GM21723 (cell line): ENCODE measurements at regions not wholly inside any gene's neighbourhood (a gene's known extent, or its start where the extent isn't known, plus 50 kb on each side); places are given as distances from the start of the nearest gene placed in this dataset.
A peak's percentile ranks its signal among the peaks of the same experiment; 100 is the strongest.
"Not testable (repeated sequence)": the region's sequence is repeated elsewhere in the genome, so short reads cannot be mapped to it uniquely, and the experiment has no call there.

ENCODE experiments used
- ATAC-seq: cut with Tn5 transposase; IDR thresholded peaks from one replicate; pipeline ENCODE4 v1.9.1; 2021; ENCODE audit warnings: mild to moderate bottlenecking, moderate library complexity; ENCODE audit not compliant: unreplicated experiment

- peak; percentile 95 for ATAC-seq
Measured at GRCh38 chrX:16067886-16068515, 55.4 kb upstream of the GRPR start.

GRCh38 chrX:16063921-16064320, 59.4 kb upstream of the GRPR start:
- no peak for ATAC-seq

- ATAC-seq: no peak
Measured at GRCh38 chrX:16063141-16063540, 60.2 kb upstream of the GRPR start.

- ATAC-seq: no peak
Measured at GRCh38 chrX:16061296-16061695, 62.1 kb upstream of the GRPR start.

GRCh38 chrX:16060252-16060651, 63.1 kb upstream of the GRPR start:
- no peak for ATAC-seq

GRCh38 chrX:16049126-16049525, 74.2 kb upstream of the GRPR start:
- ATAC-seq: not testable (repeated sequence)

GRCh38 chrX:16042980-16043379, 80.4 kb upstream of the GRPR start:
- ATAC-seq: no peak

- ATAC-seq: peak; percentile 37
Measured at GRCh38 chrX:16039834-16040233, 83.5 kb upstream of the GRPR start.

- ATAC-seq: peak; percentile 55
Measured at GRCh38 chrX:16039363-16039762, 84.0 kb upstream of the GRPR start.

- no peak for ATAC-seq
Measured at GRCh38 chrX:16033331-16033730, 90.0 kb upstream of the GRPR start.

GRCh38 chrX:16028576-16028975, 94.8 kb upstream of the GRPR start:
- no peak for ATAC-seq

GRCh38 chrX:16023790-16024734, 99.3 kb upstream of the GRPR start:
- peak; percentile 98 for ATAC-seq

GRCh38 chrX:16022580-16023200, 100.7 kb upstream of the GRPR start:
- no peak for ATAC-seq

- ATAC-seq: no peak
Measured at GRCh38 chrX:16018291-16018690, 105.1 kb upstream of the GRPR start.

- no peak for ATAC-seq
Measured at GRCh38 chrX:16014171-16014570, 109.2 kb upstream of the GRPR start.

- no peak for ATAC-seq
Measured at GRCh38 chrX:16012250-16012649, 111.1 kb upstream of the GRPR start.

- ATAC-seq: no peak
Measured at GRCh38 chrX:16005917-16006316, 117.4 kb upstream of the GRPR start.

GRCh38 chrX:16002185-16002584, 121.2 kb upstream of the GRPR start:
- ATAC-seq: no peak

GRCh38 chrX:15998350-15998749, 125.0 kb upstream of the GRPR start:
- no peak for ATAC-seq

GRCh38 chrX:15989716-15990115, 133.6 kb upstream of the GRPR start:
- no peak for ATAC-seq

- no peak for ATAC-seq
Measured at GRCh38 chrX:15988661-15989603, 134.3 kb upstream of the AP1S2 start.
